ENCODE measurements at regions not wholly inside any gene's neighbourhood (a gene's known extent, or its start where the extent isn't known, plus 50 kb on each side); places are given as distances from the start of the nearest gene placed in this dataset.

GRCh38 chr2:216576616-216577015, 56.6 kb upstream of the IGFBP2 start:
- no peak for DNase-seq

DNA sequence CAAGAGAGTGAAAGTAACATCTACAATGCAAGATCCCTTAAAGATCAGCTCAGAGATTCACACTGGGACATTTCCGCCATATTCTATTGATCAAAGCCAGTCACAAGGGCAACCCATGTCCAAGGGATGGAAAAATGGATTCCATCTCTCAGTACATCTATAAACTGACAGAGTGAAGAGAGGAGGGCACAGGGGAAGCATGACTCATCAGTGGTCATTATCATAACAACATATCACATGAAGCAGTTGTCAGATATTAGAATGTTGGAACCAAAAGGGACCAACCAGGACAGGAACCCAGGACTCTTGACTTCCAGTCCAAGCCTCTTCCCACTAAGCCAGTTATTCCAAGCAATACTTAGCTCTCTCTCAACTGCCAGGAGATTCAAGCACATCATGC, 54.9 kb upstream of the IGFBP2 start:
- DNase-seq = no peak

GRCh38 chr2:216583147-216583546, 50.1 kb upstream of the IGFBP2 start:
- DNase-seq = no peak
